ENCODE measurements at regions not wholly inside any gene's neighbourhood (a gene's known extent, or its start where the extent isn't known, plus 50 kb on each side); places are given as distances from the start of the nearest gene placed in this dataset.

DNA sequence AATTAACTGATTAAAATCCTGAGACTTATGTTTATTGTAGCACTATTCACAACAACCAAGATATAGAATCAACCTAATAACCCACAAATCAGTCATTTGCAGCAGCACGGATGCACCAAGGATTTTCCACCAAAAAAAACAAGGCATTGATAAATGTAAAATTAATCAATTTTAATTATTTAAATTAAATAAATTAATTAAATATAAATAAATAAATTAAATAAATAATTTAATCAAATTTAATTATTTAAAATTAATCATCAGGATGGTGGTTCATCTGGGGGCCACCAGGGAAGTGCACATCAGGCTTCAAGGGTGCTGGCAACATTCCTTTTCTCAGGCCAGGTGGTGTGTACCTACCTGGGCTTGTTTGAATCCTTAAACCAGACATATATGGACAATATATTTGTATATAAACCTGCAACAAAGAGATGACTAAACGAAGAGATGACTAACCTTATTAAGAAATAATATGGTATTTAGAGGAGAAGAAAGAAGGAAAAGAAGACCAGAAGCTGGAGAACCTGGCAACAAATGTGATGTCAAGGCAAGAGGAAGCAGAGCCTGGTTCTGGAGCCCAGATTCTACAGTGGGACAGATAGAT lies 89.2 kb downstream of the CD164 start:
- TF ChIP-seq CTCF (conservative IDR thresholded peaks at IDR 0.05; ENCODE audit: low read depth in 2 of 2) (no peak), POLR2AphosphoS5 (IDR thresholded peaks at IDR 0.05; ENCODE audit: low read depth) (no peak), EZH2 (IDR thresholded peaks at IDR 0.05; ENCODE audit: low read depth, unreplicated experiment) (no peak), JUNB (IDR thresholded peaks at IDR 0.05; ENCODE audit: unreplicated experiment) (no peak)
